ENCODE measurements at regions not wholly inside any gene's neighbourhood (a gene's known extent, or its start where the extent isn't known, plus 50 kb on each side); places are given as distances from the start of the nearest gene placed in this dataset.

- Histone ChIP-seq H3K27ac (ENCODE audit: low read depth in 1 of 2, low read length in 2 of 2) (no peak overlapping the region), H3K79me2 (ENCODE audit: insufficient read depth, low read length) (no peaks in the 10 kb centered on the region), H3K4me1 (ENCODE audit: control insufficient read depth in 1 of 2, insufficient read depth in 2 of 2, low read length in 2 of 2) (no peaks in the 10 kb centered on the region), H3K4me3 (replicated peaks in 1 of 3; ENCODE audit: low read depth in 2 of 3, low read length in 3 of 3) (no peak overlapping the region), H3K27me3 (ENCODE audit: control insufficient read depth in 2 of 2, insufficient read depth in 2 of 2, low read length in 2 of 2) (no peaks in the 10 kb centered on the region), H4K20me1 (ENCODE audit: insufficient read depth, low read length) (no peaks in the 10 kb centered on the region), H3K9ac (ENCODE audit: insufficient read depth, low read length, poor library complexity, severe bottlenecking) (no peak overlapping the region), H2AFZ (ENCODE audit: insufficient read depth, low read depth, low read length, poor library complexity, severe bottlenecking) (no peak overlapping the region), H3K36me3 (replicated peaks in 1 of 2; ENCODE audit: control insufficient read depth in 1 of 2, insufficient read depth in 2 of 2, low read length in 2 of 2) (no peaks in the 10 kb centered on the region), H3K4me2 (replicated peaks; ENCODE audit: extremely low read depth, low read length, poor library complexity, severe bottlenecking) (no peak overlapping the region), H3K9me3 (replicated peaks in 1 of 2; ENCODE audit: control insufficient read depth in 1 of 2, insufficient read depth in 1 of 2, low read length in 2 of 2) (no peaks in the 10 kb centered on the region)
- WGBS (ENCODE audit: insufficient coverage) = 55% methylated on average over 2 of the region's 2 CpGs
- intact Hi-C loops (cut with micrococcal nuclease) = no loop called here
- Mint-ChIP-seq H3K4me3 (no peak overlapping the region), H3K27ac (no peak overlapping the region), H3K36me3 (no peaks in the 10 kb centered on the region), H3K9me3 (peaks cover 0 to 5% (median 0%) of the 10 kb centered on the region in 7 donors), H3K4me1 (no peaks in the 10 kb centered on the region), H3K27me3 (ENCODE audit: low read depth in 3 of 3) (peaks cover 7 to 15% (median 14%) of the 10 kb centered on the region in 3 donors)
- no peak for DNase-seq
- TF ChIP-seq CTCF (IDR thresholded peaks at IDR 0.05) = no peak
Observed at GRCh38 chr11:116172851-116173250, 599.9 kb downstream of the BUD13 start.

GRCh38 chr11:116172156-116172555 is 600.6 kb downstream of the BUD13 start:
- H3K27me3 ChIP-seq (ENCODE audit: control insufficient read depth in 2 of 2, insufficient read depth in 2 of 2, low read length in 2 of 2) = no peaks in the 10 kb centered on the region
- H3K4me3 Mint-ChIP-seq = no peak overlapping the region
- 73% methylated on average over 3 of the region's 3 CpGs for WGBS (ENCODE audit: insufficient coverage)
- no peaks in the 10 kb centered on the region for H3K36me3 Mint-ChIP-seq
- no peaks in the 10 kb centered on the region for H3K9me3 ChIP-seq (replicated peaks in 1 of 2; ENCODE audit: control insufficient read depth in 1 of 2, insufficient read depth in 1 of 2, low read length in 2 of 2)
- H3K4me1 Mint-ChIP-seq = no peaks in the 10 kb centered on the region
- H3K9me3 Mint-ChIP-seq = peaks cover 0 to 4% (median 0%) of the 10 kb centered on the region in 7 donors
- no peak overlapping the region for H3K4me3 ChIP-seq (replicated peaks in 1 of 3; ENCODE audit: low read depth in 2 of 3, low read length in 3 of 3)
- H3K4me1 ChIP-seq (ENCODE audit: control insufficient read depth in 1 of 2, insufficient read depth in 2 of 2, low read length in 2 of 2) = no peaks in the 10 kb centered on the region
- no peak for TF ChIP-seq CTCF (IDR thresholded peaks at IDR 0.05)
- H3K27ac Mint-ChIP-seq = no peak overlapping the region
- intact Hi-C loops (cut with micrococcal nuclease) = no loop called here
- H4K20me1 ChIP-seq (ENCODE audit: insufficient read depth, low read length) = no peaks in the 10 kb centered on the region
- H3K9ac ChIP-seq (ENCODE audit: insufficient read depth, low read length, poor library complexity, severe bottlenecking) = no peak overlapping the region
- H3K27me3 Mint-ChIP-seq (ENCODE audit: low read depth in 3 of 3) = peaks cover 8 to 15% (median 14%) of the 10 kb centered on the region in 3 donors
- H2AFZ ChIP-seq (ENCODE audit: insufficient read depth, low read depth, low read length, poor library complexity, severe bottlenecking) = no peak overlapping the region
- no peak overlapping the region for H3K27ac ChIP-seq (ENCODE audit: low read depth in 1 of 2, low read length in 2 of 2)
- H3K4me2 ChIP-seq (replicated peaks; ENCODE audit: extremely low read depth, low read length, poor library complexity, severe bottlenecking) = no peak overlapping the region
- H3K79me2 ChIP-seq (ENCODE audit: insufficient read depth, low read length) = no peaks in the 10 kb centered on the region
- H3K36me3 ChIP-seq (replicated peaks in 1 of 2; ENCODE audit: control insufficient read depth in 1 of 2, insufficient read depth in 2 of 2, low read length in 2 of 2) = no peaks in the 10 kb centered on the region
- no peak for DNase-seq

All from CD14-positive monocyte (primary cell).